ENCODE measurements at regions not wholly inside any gene's neighbourhood (a gene's known extent, or its start where the extent isn't known, plus 50 kb on each side); places are given as distances from the start of the nearest gene placed in this dataset.
A peak's percentile ranks its signal among the peaks of the same experiment; 100 is the strongest.
"Not testable (repeated sequence)": the region's sequence is repeated elsewhere in the genome, so short reads cannot be mapped to it uniquely, and the experiment has no call there.

DNA sequence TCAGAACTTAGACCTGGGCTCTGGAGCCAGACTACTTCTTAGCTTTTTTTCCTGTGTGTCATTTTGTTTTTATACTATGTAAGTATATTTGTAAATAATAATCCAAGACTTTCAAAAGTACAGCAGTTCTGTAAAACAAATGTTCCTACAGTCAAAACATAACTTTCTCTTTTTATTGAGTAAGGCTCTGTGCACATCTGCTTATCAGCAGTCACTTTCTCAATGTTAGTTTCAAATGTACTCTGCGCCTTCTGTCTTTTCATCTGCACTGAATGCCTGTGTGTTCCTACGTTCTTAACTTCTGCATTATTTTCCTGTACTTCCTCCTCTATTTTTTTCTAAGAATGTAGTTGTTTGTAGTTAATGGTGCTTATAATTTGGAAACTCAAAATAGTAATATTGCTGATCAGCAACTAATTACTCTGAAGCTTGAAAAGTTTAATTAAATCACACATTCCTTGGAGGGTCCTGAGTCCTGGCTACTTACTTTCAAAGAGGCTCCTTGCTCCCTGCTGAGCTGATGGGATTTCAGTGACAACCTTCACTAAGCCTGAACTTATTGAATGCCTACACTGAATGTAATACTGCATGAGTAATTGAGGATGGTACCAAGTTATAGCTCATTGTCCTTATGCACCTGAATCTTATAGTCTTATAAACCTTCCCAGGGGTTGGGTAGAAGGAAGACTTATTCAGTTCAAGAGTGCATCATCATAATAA lies 329.9 kb downstream of the KCNJ2 start:
- no peak for FAIRE-seq
- DNase-seq (ENCODE audit: low spot score in 2 of 2) = no peak

DNA sequence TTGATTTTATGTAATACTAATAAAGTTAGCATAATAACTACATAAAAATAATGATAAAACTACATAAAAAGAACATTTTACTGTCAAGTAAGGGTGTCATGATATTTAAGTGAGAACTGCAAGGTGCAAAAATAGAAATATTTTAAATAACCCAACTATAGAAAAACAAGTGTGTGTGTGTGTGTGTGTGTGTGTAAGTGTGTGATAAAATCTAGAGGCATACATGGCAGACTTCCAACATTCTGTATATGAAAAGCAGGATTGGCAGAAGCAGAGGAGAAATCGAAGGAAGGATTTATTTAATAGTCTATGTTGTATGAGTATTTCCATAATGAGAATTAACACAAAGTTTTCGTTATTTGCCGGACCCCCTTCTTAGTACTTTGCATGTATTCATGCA lies 334.1 kb downstream of the KCNJ2 start:
- no peak for DNase-seq (ENCODE audit: low spot score in 2 of 2)
- no peak for FAIRE-seq

DNA sequence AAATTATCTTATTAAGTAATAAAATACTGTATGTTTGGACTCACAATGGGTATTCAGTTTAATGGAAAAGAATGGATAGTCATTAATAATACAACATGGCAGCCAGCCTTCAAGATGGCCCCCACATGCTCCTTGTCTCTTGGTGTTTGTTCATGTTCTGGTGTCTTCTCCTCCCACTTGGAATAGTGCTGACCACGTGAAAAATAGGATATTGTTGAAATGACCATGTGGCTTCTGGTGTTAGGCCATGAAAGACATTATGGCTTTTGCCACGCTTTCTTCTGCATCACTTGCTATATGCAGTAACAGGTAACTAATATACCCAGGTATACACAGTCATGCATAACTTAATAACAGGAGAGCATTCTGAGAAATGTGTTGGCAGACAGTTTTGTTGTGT lies 341.0 kb downstream of the KCNJ2 start:
- FAIRE-seq = no peak
- DNase-seq (ENCODE audit: low spot score in 2 of 2) = no peak

DNA sequence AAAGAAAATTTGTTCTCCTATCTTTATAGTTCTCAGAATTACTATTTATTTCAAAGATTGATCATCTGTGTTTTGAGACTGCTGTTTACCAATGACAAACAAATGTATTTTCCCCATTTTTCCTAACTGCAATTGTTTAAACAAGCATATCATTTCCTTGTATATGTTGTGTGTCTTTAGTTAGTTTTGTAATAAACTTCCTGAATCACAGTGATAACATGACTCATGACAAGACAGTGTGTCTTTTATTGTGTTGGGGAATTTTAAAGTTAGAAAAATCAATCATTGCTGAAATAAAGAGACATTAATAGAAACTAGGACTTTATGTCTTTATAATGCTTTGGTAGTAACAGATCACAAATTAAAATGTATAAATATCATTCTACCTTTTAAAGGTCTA lies 348.5 kb downstream of the KCNJ2 start:
- FAIRE-seq = no peak
- DNase-seq (ENCODE audit: low spot score in 2 of 2) = no peak

DNA sequence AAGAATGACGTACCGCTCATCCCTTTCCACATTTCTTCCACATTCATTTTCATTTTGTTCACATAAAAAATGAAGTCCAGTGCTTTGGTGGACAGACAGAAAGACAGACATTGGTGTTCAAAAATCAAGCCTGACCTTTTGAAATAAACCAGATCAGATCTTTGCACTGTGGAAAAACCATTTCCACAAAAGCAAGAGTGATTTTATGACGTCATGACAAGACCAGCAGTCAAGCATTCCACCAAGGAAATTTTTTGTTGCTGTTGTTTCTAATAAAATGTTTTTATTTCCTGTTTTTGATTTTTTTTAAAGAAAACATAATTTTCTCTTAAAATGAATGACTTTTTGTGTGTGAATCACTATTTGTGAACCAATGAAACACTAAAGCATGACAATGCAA lies 350.0 kb downstream of the KCNJ2 start:
- no peak for DNase-seq (ENCODE audit: low spot score in 2 of 2)
- FAIRE-seq = no peak

DNA sequence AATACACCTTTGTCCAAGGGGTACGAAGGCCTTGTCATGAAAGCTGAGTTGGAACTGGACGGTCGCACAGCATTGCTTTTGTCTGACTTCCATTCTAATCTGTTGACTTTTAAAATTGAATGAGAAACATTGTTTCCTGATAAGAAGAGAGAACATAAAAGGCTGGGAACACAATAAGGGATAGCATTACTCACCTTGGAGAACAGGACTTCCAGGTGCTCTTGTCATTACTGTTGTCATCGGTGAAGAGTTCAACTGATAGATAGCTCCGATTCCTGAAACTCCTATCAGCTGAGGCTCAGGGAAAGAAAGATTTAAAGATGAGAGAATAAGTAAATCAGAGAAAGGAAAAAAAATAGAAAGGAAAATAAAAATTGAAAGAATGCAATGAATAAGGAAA lies 351.1 kb downstream of the KCNJ2 start:
- no peak for FAIRE-seq
- no peak for DNase-seq (ENCODE audit: low spot score in 2 of 2)

DNA sequence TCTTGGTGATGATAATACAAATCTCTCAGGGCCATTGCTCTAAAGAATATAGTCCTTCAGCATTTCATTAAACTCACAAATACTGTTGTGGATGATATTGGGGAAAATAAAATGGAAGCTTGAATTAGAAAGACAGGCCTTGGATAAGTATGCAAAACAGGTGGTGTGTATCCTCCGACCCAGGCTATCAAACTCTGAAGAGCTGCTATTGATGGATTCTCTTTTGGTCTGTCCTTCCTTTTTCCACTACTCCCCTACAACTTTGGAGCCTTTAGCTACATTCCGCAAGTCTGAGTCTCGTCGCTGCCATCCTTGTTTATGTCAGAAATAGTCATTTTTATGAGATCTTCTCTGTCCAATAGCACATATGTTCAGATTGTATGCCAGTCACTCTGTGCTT lies 351.6 kb downstream of the KCNJ2 start:
- FAIRE-seq = no peak
- DNase-seq (ENCODE audit: low spot score in 2 of 2) = no peak

DNA sequence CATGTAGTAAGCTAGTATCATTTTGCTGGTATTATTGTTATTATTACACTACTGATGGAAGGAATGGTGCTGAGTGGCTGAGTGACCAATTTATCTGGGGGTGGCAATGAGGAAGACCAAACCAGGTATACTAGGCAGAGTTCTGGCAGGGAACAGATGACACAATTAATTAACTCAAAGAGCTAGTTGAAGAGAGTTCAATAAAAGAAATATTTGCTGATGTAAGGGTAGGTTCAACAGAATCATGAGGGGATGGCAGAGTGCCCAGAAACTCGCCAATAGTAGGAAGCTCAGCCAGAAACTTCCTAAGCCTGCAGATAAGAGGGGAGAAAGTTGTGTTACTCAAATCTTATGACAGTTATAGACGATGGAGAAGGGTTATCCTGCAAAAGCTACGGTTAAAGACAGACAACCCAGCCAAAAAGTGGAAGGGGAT lies 352.5 kb downstream of the KCNJ2 start:
- DNase-seq (ENCODE audit: low spot score in 2 of 2) (no peak), FAIRE-seq (no peak)

DNA sequence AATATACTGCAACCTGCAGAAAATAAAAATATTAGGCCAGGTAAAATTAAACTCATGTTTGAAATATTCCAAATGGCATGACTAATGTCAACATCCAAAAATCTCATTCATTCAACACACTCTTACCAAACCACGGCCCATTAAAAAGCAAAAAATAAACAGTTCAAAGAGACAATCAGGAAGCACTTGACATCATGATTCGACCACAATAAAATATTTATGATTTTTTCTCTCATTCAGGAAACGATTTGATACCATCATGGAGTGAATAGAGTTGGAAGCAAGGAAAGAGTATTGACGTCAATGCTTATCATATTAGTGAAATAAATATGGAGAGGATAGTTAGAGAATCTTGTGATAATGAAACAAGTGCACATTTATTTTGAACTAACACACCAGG lies 354.1 kb downstream of the KCNJ2 start:
- no peak for FAIRE-seq

DNA sequence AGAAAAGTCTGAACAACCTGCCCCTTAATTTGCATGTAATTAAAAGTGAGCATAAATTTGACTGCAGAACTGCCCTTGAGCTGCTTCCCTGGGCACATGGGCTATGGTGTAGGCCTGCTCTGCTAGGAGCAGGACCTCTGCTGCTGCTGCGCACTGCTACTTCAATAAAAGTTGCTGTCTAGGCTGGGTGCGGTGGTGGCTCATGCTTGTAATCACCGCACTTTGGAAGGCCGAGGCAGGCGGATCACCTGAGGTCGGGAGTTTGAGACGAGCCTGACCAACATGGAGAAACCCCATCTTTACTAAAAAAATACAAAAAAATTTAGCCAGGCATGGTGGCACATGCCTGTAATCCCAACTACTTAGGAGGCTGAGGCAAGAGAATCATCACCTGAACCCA lies 355.7 kb downstream of the KCNJ2 start:
- not testable (repeated sequence) for FAIRE-seq; DNase-seq (ENCODE audit: low spot score in 2 of 2)

More for the DNA sequence above, 354.1 kb downstream of the KCNJ2 start:
- no peak for DNase-seq (ENCODE audit: low spot score in 2 of 2)

DNA sequence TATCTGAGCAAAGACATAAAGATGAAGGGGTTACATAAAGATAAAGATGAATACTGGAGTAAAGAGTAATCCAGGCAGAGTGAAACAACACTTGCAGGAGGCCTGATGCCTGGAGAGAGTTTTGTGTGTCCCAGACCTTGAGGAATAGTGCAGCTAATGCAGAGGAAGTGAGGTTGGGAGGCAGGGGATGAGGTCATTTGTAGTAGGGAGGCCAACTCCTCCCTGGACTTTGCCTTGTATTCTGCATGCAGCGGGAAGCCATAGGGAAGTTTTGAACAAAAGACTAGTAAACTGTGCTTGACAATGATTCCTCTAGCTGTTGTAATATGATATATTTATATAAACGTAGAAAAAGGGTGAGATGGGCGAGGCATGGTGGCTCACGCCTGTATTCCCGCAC lies 356.6 kb downstream of the KCNJ2 start:
- no peak for FAIRE-seq
- no peak for DNase-seq (ENCODE audit: low spot score in 2 of 2)

DNA sequence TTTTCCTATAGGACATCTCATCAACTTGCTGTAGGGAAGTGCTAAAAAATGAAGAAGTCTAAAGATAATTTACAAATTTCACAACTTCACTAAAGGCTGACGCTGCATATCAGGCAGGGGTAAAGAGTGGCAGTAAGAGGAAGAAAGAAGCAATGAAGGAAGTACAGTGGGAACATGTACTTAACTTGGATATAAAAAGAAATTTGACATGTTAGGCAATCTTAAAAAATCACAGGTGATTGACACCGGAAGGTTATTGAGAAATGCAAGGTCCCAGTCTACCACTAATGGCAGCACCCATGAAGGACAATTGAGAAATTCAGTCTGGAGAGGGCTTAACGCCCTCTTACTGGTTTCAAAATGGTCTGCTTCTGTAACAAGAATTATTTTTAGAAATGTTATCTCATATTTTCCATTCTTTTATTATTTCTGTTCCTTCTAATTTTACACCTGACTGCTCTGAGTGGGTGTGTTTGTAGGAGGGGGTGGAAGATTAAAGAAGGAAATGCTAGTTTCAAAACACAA lies 358.1 kb downstream of the KCNJ2 start:
- FAIRE-seq (no peak), DNase-seq (ENCODE audit: low spot score in 2 of 2) (no peak)

DNA sequence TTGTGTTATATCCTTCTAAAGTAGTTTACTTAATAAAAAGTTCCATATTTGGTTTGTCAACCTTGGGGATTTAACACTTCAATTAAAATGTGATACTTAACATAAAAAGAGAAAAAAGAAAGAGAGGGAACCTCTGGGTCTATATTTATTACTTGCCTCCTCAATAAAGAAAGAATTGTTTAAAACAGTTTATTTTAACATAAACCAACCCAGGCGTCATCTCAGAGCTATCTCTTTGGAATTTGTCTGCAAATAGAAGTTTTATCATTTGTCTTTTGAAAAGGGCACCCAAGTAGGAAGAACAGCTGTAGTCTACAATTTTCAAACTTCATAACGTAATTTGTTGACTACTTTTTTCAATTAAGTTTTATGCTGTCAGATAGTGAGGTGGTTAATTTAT lies 364.1 kb downstream of the KCNJ2 start:
- DNase-seq (ENCODE audit: low spot score in 2 of 2) (no peak), FAIRE-seq (no peak)

DNA sequence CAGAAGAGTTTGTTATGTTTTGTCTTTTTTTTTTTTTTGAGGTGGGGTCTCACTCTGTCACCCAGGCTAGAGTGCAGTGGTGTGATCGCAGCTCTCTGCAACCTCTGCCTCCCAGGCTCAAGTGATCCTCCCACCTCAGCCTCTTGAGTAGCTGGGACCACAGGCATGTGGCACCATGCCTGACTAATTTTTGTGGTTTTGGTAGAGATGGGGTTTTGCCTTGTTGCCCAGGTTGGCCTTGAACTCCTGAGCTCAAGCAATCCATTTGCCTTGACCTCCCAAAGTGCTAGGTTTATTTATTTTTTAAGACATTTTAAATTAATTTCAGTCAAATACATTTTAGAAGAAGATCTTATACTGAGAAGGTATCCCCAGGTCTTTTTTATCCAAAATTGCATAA lies 366.7 kb downstream of the KCNJ2 start:
- FAIRE-seq = no peak
- DNase-seq (ENCODE audit: low spot score in 2 of 2) = no peak

DNA sequence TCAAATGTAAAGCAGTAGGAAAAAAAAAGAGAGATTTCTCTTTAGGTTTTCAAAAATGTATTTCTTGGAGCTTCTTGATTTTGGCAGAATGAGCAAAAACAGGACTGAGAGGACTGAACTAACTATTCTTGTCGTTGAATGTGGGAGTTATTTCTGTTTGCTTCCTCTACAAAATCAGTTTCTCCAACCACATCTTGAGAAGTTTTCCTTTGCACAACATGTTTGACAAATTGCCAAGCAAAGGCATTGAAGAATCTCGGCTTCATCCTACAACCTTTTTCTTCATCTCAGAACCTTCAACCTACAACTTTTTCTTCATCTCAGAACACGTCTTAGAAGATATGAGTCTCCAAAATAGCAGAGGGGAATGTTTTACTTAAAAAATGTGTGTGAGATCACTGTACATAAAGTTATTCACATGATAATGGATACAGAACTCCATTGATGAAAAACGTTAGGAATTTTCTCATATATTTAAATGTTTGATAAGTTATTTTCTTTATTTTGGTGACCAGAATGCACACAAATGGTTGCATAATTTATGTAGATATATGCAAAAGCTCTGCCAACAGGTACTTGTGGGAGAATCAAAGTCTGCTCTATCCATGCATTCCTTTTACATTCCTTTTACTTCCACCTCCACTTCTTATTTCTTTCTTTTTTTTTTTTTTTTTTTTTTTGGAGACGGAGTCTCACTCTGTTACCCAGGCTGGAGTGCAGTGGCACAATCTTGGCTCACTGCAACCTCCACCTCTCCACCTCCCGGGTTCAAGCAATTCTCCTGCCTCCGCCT lies 370.0 kb downstream of the KCNJ2 start:
- no peak for DNase-seq (ENCODE audit: low spot score in 2 of 2)
- FAIRE-seq = no peak

DNA sequence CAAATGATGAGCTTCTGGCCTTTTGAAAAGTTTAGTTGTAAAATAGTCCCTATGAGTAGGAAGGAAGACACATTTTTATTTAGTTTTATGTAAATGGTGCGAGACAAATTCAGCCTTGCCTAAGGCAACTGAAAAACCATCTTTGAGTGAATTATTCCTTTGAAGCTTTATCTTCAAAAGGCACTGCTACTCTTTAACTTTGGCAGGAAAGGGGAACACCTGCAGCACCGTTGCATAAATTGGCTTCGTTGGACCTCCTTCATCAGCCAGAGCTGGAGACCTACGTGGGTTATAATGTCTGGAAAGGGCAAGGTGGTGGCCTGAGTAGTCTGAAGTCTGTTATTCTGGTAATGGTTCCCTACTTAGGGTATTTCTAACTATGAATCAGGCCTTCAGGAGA lies 373.5 kb downstream of the KCNJ2 start:
- FAIRE-seq (no peak), DNase-seq (ENCODE audit: low spot score in 2 of 2) (no peak)

DNA sequence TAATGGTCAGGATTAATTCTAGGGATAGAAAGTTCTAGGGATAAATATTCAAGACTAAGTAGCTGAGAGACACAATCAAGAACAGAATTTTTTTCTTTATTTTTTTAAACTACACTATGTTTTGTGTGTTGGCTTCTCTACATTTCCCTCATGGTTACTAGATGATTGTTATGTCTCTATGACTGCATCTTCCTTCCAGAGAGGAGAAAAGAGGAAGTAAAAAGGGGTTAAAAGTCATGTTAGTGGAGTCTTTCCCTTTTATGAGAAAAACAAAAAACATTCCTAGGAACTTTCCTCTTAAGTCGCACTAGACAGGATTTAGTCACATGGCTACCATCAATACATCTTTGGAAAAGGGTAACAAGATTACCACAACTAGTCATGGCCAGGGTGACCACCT lies 375.0 kb downstream of the KCNJ2 start:
- FAIRE-seq (no peak), DNase-seq (ENCODE audit: low spot score in 2 of 2) (no peak)

DNA sequence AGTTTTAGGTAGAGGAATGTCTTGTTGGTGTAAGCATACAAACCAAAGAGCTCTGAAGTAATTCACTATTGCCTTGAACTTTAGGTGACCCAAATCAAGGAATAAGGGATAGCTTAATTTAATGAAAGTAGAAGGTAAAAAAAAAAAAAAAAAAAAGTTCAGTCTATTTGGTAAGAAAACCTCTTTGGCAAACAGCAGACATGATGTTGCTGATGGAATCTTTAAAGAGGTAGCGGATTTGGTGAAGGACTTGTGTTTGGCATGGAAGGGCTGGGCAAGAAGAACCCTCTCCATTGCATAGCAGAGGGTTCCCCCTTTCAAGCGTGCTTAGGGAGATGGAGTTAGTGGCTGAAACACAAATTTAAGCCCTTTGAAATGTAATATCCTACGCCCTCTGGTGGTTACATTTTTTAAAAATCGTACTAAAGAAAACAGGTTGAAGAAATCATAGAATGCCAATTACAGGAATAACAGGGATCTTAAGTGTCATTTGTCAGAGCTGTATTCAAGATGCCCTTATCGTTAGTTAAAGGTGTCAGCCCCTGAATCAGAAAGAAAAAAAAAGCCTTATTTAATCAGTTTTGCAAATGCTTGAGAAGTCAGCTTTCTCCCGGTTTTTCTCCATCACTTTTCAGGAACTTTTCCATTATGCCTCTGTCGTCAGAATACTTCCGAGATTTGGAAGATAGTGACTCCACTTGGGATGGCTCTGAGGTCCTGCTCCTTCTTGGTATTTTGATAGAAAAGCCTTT lies 383.1 kb downstream of the KCNJ2 start:
- peak; percentile 69 for FAIRE-seq
- peak; percentile 47 to 59 for DNase-seq (ENCODE audit: low spot score in 2 of 2)

DNA sequence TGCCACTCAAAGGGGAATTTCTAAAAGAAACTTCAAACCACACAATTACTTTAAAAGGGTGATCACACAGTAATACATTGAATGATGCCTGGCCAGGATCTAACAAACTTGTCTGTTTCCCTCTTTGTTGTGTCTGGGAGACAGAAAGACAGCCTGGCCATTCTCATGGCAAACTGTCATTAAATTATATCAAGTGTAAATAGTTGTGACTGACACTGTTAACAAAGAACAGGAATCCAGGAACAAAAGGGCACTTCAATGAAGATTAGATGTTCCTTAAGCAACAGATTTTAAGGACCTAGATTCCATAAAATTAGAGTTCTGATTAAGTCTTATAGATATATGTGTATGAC lies 383.6 kb downstream of the KCNJ2 start:
- FAIRE-seq (no peak), DNase-seq (ENCODE audit: low spot score in 2 of 2) (no peak)

DNA sequence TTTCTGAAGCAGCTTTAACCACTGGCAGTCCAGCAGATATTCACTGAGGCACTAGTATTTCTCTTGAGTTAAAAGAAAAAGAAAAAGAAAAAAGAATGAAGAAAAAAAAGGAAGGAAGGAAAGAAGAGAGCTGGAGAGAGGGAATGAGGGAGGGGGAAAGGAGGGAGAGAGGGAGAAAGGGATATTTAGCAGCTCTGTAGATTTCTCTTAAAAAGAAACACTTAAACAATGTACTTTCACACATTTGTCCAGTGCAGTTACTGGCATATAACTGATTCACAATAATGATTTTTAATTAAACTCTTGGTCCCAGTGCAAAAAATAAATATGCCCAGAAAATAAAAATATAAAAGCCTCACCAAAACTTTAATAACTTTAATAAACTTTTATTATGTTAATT lies 386.4 kb downstream of the KCNJ2 start:
- no peak for DNase-seq (ENCODE audit: low spot score in 2 of 2)
- no peak for FAIRE-seq

DNA sequence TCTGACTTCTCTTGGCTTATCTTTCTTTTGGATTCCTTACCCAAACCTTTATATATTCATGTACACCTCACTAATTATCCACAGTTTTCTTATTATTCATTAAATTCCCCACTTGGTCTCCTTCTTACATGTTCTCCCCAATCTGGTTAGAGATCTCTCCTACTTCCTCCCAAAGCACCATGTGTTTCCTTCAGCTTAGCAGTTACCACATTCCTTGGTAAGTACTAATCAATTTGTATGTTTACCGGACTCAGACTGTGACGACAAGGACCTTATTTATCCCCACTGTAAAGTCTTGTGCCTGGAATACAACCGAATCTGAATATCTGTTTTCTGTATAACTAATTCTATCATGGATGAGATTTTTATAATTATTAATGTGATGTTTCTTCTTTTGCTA lies 389.5 kb downstream of the KCNJ2 start:
- FAIRE-seq = no peak
- DNase-seq (ENCODE audit: low spot score in 2 of 2) = no peak

Measured in frontal cortex (tissue), 3 donors.